ENCODE measurements at regions not wholly inside any gene's neighbourhood (a gene's known extent, or its start where the extent isn't known, plus 50 kb on each side); places are given as distances from the start of the nearest gene placed in this dataset.

- TF ChIP-seq CTCF (IDR thresholded peaks at IDR 0.05) (no peak), POLR2A (IDR thresholded peaks at IDR 0.05) (no peak)
Observed at GRCh38 chr15:24617646-24618045, 57.9 kb upstream of the NPAP1 start.
